Stomach (tissue), 8 donors: ENCODE measurements at regions not wholly inside any gene's neighbourhood (a gene's known extent, or its start where the extent isn't known, plus 50 kb on each side); places are given as distances from the start of the nearest gene placed in this dataset.

ENCODE experiments used
- DNase-seq, 2 donors: peaks; one replicate each; pipeline versions ENCODE4 v3.0.0 to v3.0.0-alpha.2; 2013 to 2019
- H3K27ac ChIP-seq, 5 donors: fragments of 200-600 bp in 4 of 5; sonication (generic) in 4 of 5; one replicate each; pipeline ENCODE4 v1.5.1; 2013 to 2019; ENCODE audit warnings: mild to moderate bottlenecking in 1 of 5, moderate library complexity in 1 of 5
- H3K27me3 ChIP-seq, 3 donors: fragments of 200-600 bp; sonication (generic); one replicate each; pipeline ENCODE4 v1.5.1; 2017 to 2019; ENCODE audit warnings: mixed run types in 1 of 3
- H3K36me3 ChIP-seq, 4 donors: fragments of 200-600 bp; sonication (generic); 1 replicate in 3 of 4; 2 replicates in 1 of 4; pipeline ENCODE4 v1.5.1; 2016 to 2019
- H3K4me1 ChIP-seq, 4 donors: fragments of 200-600 bp; sonication (generic); one replicate each; pipeline ENCODE4 v1.5.1; 2016 to 2019
- H3K4me3 ChIP-seq, 4 donors: fragments of 200-600 bp; sonication (generic) in 3 of 4; one replicate each; pipeline ENCODE4 v1.5.1; 2016 to 2019; ENCODE audit warnings: mild to moderate bottlenecking in 1 of 4
- H3K9me3 ChIP-seq, 4 donors: fragments of 200-600 bp; sonication (generic); one replicate each; pipeline ENCODE4 v1.5.1; 2016 to 2019
- CTCF ChIP-seq, 7 experiments: fragments of 450-650 bp in 4 of 7; fragments of 200-600 bp in 3 of 7; sonication (generic) in 3 of 7; IDR thresholded peaks; one replicate each; pipeline ENCODE4 v1.5.1; 2016 to 2019; ENCODE audit warnings: antibody characterized with exemption in 7 of 7, control low read depth in 2 of 7, mild to moderate bottlenecking in 1 of 7
- EP300 ChIP-seq: sonication (generic); formaldehyde crosslinking; IDR thresholded peaks from one replicate; pipeline ENCODE4 v1.6.1; 2017; ENCODE audit warnings: antibody characterized with exemption
- POLR2A ChIP-seq, 4 donors: fragments of 450-650 bp; IDR thresholded peaks; one replicate each; pipeline ENCODE4 v1.6.1; 2016; ENCODE audit warnings: antibody characterized with exemption in 4 of 4, control low read depth in 2 of 4, mild to moderate bottlenecking in 1 of 4, moderate library complexity in 1 of 4
- POLR2AphosphoS5 ChIP-seq, 3 donors: sonication (generic); formaldehyde crosslinking; IDR thresholded peaks; one replicate each; pipeline ENCODE4 v1.6.1; 2016; ENCODE audit warnings: antibody characterized with exemption in 3 of 3
- WGBS, 5 donors: extraction: QIAGEN DNeasy Blood & Tissue Kit in 3 of 5; methylation state at CpG; one replicate each; pipeline versions ENCODE4 v1.1.5 to v1.1.7; 2013 to 2018; 5-methylcytosine and 5-hydroxymethylcytosine counted together
- intact Hi-C: fragments of 100-400 bp; cut with DNase I; formaldehyde crosslinking; loops from one replicate; pipeline ENCODE4 v1.15.1; 2023; ENCODE audit warnings: low total_unique reads
- donor health status: healthy with polysubstance abuse.
- donor health status: Bipolar disorder and iron deficiency.
- donor health status: healthy.

GRCh38 chr2:158743466-158743865, 51.7 kb upstream of the DAPL1 start:
- no peaks in the 10 kb centered on the region for H3K4me1 ChIP-seq
- 60 to 70% (median 67%) methylated on average over 4 of the region's 4 CpGs for WGBS, 5 donors
- peaks cover 0 to 36% (median 0%) of the 10 kb centered on the region in 3 donors for H3K27me3 ChIP-seq
- no peak overlapping the region for H3K27ac ChIP-seq
- H3K36me3 ChIP-seq: no peaks in the 10 kb centered on the region
- H3K9me3 ChIP-seq: no peaks in the 10 kb centered on the region
- TF ChIP-seq POLR2AphosphoS5 (IDR thresholded peaks at IDR 0.05) (no peak), POLR2A (IDR thresholded peaks at IDR 0.05) (no peak), EP300 (no peak), CTCF (IDR thresholded peaks at IDR 0.05) (no peak)
- H3K4me3 ChIP-seq: no peak overlapping the region
- intact Hi-C loops: no loop called here
- no peak for DNase-seq

- Histone ChIP-seq H3K36me3 (no peaks in the 10 kb centered on the region), H3K9me3 (no peaks in the 10 kb centered on the region), H3K27me3 (peaks cover 0 to 39% (median 0%) of the 10 kb centered on the region in 3 donors), H3K4me1 (no peaks in the 10 kb centered on the region), H3K27ac (no peak overlapping the region), H3K4me3 (no peak overlapping the region)
- intact Hi-C loops: no loop called here
- TF ChIP-seq POLR2AphosphoS5 (IDR thresholded peaks at IDR 0.05): no peak
- TF ChIP-seq EP300: no peak
- no peak for TF ChIP-seq POLR2A (IDR thresholded peaks at IDR 0.05)
- TF ChIP-seq CTCF (IDR thresholded peaks at IDR 0.05): no peak
- no peak for DNase-seq
These were observed 51.2 kb upstream of the DAPL1 start for GRCh38 chr2:158743879-158744278.

GRCh38 chr2:158745067-158745865, 49.9 kb upstream of the DAPL1 start:
- peaks cover 0 to 39% (median 0%) of the 10 kb centered on the region in 3 donors for H3K27me3 ChIP-seq
- intact Hi-C loops: loop anchor here (5.0 kb wide), 1 partner anchor 713 kb away; no protein-coding TSS in a partner anchor
- DNase-seq: peak in 1 of 2 donors; percentile 87
- WGBS, 5 donors: 42 to 52% (median 48%) methylated on average over 15 to 16 of the region's 16 CpGs
- H3K4me3 ChIP-seq: no peak overlapping the region
- H3K4me1 ChIP-seq: no peaks in the 10 kb centered on the region
- H3K36me3 ChIP-seq: no peaks in the 10 kb centered on the region
- H3K9me3 ChIP-seq: no peaks in the 10 kb centered on the region
- peak in 4 of 7 experiments; percentile 10 to 54 (median 24) for TF ChIP-seq CTCF (IDR thresholded peaks at IDR 0.05)
- TF ChIP-seq EP300: no peak
- peak overlapping the region in 1 of 5 donors; percentile 14 for H3K27ac ChIP-seq
